GM23248 (cell line): ENCODE measurements at regions not wholly inside any gene's neighbourhood (a gene's known extent, or its start where the extent isn't known, plus 50 kb on each side); places are given as distances from the start of the nearest gene placed in this dataset.

Source experiments
- DNase-seq: peaks from one replicate; pipeline ENCODE4 v3.0.0-alpha.2; 2015
- H2AFZ ChIP-seq: fragments of 200-600 bp; sonication (generic); 2 replicates; pipeline ENCODE4 v1.6.1; 2016; ENCODE audit warnings: antibody characterized with exemption
- H3F3A ChIP-seq: fragments of 200-600 bp; sonication (generic); 2 replicates; pipeline ENCODE4 v1.6.1; 2016; ENCODE audit warnings: mild to moderate bottlenecking, antibody characterized with exemption, mixed run types; ENCODE audit not compliant: insufficient read depth
- H3K27ac ChIP-seq: fragments of 200-600 bp; sonication (generic); 2 replicates; pipeline ENCODE4 v1.5.1; 2016; ENCODE audit warnings: mild to moderate bottlenecking
- H3K27me3 ChIP-seq: fragments of 200-600 bp; sonication (generic); replicated peaks from 2 replicates; pipeline ENCODE4 v1.6.1; 2016; ENCODE audit warnings: mild to moderate bottlenecking; ENCODE audit not compliant: insufficient read depth
- H3K36me3 ChIP-seq: fragments of 200-600 bp; sonication (generic); 2 replicates; pipeline ENCODE4 v1.6.1; 2016; ENCODE audit warnings: low read depth, mild to moderate bottlenecking
- H3K4me1 ChIP-seq: fragments of 200-600 bp; sonication (generic); 2 replicates; pipeline ENCODE4 v1.6.1; 2016; ENCODE audit warnings: mild to moderate bottlenecking; ENCODE audit not compliant: insufficient read depth
- H3K4me2 ChIP-seq: fragments of 200-600 bp; sonication (generic); one replicate; pipeline ENCODE4 v1.6.1; 2016; ENCODE audit warnings: mild to moderate bottlenecking; ENCODE audit not compliant: unreplicated experiment
- H3K4me3 ChIP-seq: fragments of 200-600 bp; sonication (generic); 2 replicates; pipeline ENCODE4 v1.5.1; 2016; ENCODE audit warnings: mild to moderate bottlenecking
- H3K79me2 ChIP-seq: fragments of 200-600 bp; sonication (generic); 2 replicates; pipeline ENCODE4 v1.6.1; 2016; ENCODE audit warnings: mild to moderate bottlenecking; ENCODE audit not compliant: insufficient read depth
- H3K9ac ChIP-seq: fragments of 200-600 bp; sonication (generic); 2 replicates; pipeline ENCODE4 v1.6.1; 2016; ENCODE audit warnings: mild to moderate bottlenecking
- H3K9me2 ChIP-seq: fragments of 200-600 bp; sonication (generic); 2 replicates; pipeline ENCODE4 v1.6.1; 2016; ENCODE audit warnings: mixed run types, mild to moderate bottlenecking, moderate library complexity; ENCODE audit not compliant: insufficient read depth
- H3K9me3 ChIP-seq: fragments of 200-600 bp; sonication (generic); one replicate; pipeline ENCODE4 v1.6.1; 2017; ENCODE audit warnings: low read depth
- H4K20me1 ChIP-seq: fragments of 200-600 bp; sonication (generic); 2 replicates; pipeline ENCODE4 v1.6.0; 2016; ENCODE audit not compliant: insufficient read depth
- EZH2 ChIP-seq: fragments of 200-600 bp; sonication (generic); IDR thresholded peaks from 2 replicates; pipeline ENCODE4 v1.6.1; 2018; ENCODE audit warnings: antibody characterized with exemption, mild to moderate bottlenecking; ENCODE audit not compliant: insufficient read depth, poor library complexity, severe bottlenecking
- EZH2phosphoT487 ChIP-seq: fragments of 200-600 bp; sonication (generic); IDR thresholded peaks from 2 replicates; pipeline ENCODE4 v1.6.1; 2018; ENCODE audit warnings: antibody characterized with exemption, moderate library complexity, mild to moderate bottlenecking, low read depth; ENCODE audit not compliant: insufficient read depth
- WGBS, 2 experiments: methylation state at CpG; one replicate each; pipeline ENCODE4 v1.1.6; 2015 to 2017; ENCODE audit warnings: low lambda C conversion rate in 2 of 2, low coverage in 1 of 2; ENCODE audit errors: missing lambda C conversion rate in 2 of 2; 5-methylcytosine and 5-hydroxymethylcytosine counted together
- in situ Hi-C: fragments of 300-500 bp; cut with MboI; formaldehyde crosslinking; loops from 2 replicates; pipeline ENCODE4 v1.15.0; 2020

- Histone ChIP-seq H3K9me3 (no peaks in the 10 kb centered on the region), H3K27ac (peak overlapping the region; percentile 34), H3K4me1 (peaks cover 27% of the 10 kb centered on the region), H2AFZ (peak overlapping the region; percentile 12; the same call in 1 of the 2 replicates), H3K27me3 (no peaks in the 10 kb centered on the region), H4K20me1 (no peaks in the 10 kb centered on the region), H3K36me3 (no peaks in the 10 kb centered on the region), H3K9me2 (no peaks in the 10 kb centered on the region), H3K79me2 (no peaks in the 10 kb centered on the region), H3F3A (peaks cover 27% of the 10 kb centered on the region), H3K9ac (no peak overlapping the region), H3K4me3 (no peak overlapping the region), H3K4me2 (peak overlapping the region; percentile 21)
- peak; percentile 77 for DNase-seq
- in situ Hi-C loops = no loop called here
- 8 to 9% methylated on average over 1 of the region's 1 CpG for WGBS, 2 experiments
- no peak for TF ChIP-seq EZH2phosphoT487
- TF ChIP-seq EZH2 = no peak
Measured at GRCh38 chr5:72633649-72634048, 126.4 kb upstream of the ZNF366 start.

DNA sequence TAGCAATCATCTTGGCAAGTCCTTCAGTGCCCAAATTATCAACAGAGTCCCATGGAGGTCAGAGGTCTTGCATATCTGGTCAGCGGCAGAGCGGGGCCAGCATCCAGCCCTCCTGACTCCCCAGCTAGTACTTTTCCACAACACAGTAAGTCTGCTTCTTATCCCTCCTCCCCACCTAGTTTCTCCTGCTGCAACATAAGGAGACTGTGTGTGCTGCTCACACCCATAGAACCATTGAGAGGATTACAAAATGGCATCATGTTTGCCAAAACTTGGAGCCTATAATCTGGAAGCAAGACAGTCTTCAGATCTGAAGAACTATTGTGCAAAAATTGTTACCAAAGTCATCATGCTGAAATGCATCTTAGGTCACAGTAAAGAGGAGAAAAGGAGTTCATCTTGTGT lies 125.8 kb upstream of the ZNF366 start:
- Histone ChIP-seq H4K20me1 (no peaks in the 10 kb centered on the region), H3K4me1 (peaks cover 27% of the 10 kb centered on the region), H3F3A (peaks cover 27% of the 10 kb centered on the region), H3K27ac (peak overlapping the region; percentile 34), H3K9me2 (no peaks in the 10 kb centered on the region), H3K4me2 (peak overlapping the region; percentile 5), H3K27me3 (no peaks in the 10 kb centered on the region), H3K9me3 (no peaks in the 10 kb centered on the region), H3K4me3 (no peak overlapping the region), H3K36me3 (no peaks in the 10 kb centered on the region), H2AFZ (peak overlapping the region; percentile 49; the same call in 1 of the 2 replicates), H3K79me2 (no peaks in the 10 kb centered on the region), H3K9ac (no peak overlapping the region)
- in situ Hi-C loops = no loop called here
- WGBS, 2 experiments = 24 to 35% methylated on average over 2 of the region's 2 CpGs
- no peak for TF ChIP-seq EZH2
- TF ChIP-seq EZH2phosphoT487 = no peak
- peak; percentile 51 for DNase-seq

DNA sequence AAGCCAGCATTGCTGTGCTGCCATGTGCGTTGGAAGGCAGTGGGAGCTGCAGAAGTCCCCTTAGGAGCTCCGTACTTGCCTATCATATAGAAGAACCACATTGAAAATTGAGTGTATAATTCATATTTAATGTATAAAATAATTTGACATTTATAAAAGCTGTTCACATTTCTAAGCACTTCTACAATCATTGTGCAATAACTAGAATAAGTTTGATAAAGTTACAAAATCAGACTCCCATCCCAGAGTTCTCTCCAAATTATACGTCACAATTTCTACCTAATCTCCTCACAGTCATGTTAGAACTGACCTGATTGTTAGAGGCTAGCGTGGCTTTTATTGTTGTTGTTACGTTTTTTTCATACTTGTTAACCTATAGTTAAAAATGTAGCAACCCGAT lies 123.5 kb upstream of the ZNF366 start:
- Histone ChIP-seq H3K9me2 (no peaks in the 10 kb centered on the region), H2AFZ (no peak overlapping the region), H3K36me3 (no peaks in the 10 kb centered on the region), H3K79me2 (no peaks in the 10 kb centered on the region), H3K4me1 (peaks cover 27% of the 10 kb centered on the region), H3K27ac (no peak overlapping the region), H3K27me3 (no peaks in the 10 kb centered on the region), H3K9me3 (no peaks in the 10 kb centered on the region), H3K4me3 (no peak overlapping the region), H3K4me2 (no peak overlapping the region), H4K20me1 (no peaks in the 10 kb centered on the region), H3F3A (peaks cover 27% of the 10 kb centered on the region), H3K9ac (no peak overlapping the region)
- in situ Hi-C loops = no loop called here
- WGBS, 2 experiments = 90 to 94% methylated on average over 6 of the region's 6 CpGs
- no peak for TF ChIP-seq EZH2
- no peak for TF ChIP-seq EZH2phosphoT487
- no peak for DNase-seq

GRCh38 chr5:72630081-72630480 lies 122.9 kb upstream of the ZNF366 start:
- Histone ChIP-seq H3F3A (peaks cover 30% of the 10 kb centered on the region), H3K4me1 (peaks cover 33% of the 10 kb centered on the region), H3K9me3 (no peaks in the 10 kb centered on the region), H3K9me2 (no peaks in the 10 kb centered on the region), H3K9ac (no peak overlapping the region), H2AFZ (no peak overlapping the region), H3K27ac (no peak overlapping the region), H3K36me3 (no peaks in the 10 kb centered on the region), H3K4me3 (no peak overlapping the region), H3K4me2 (no peak overlapping the region), H4K20me1 (no peaks in the 10 kb centered on the region), H3K27me3 (no peaks in the 10 kb centered on the region), H3K79me2 (no peaks in the 10 kb centered on the region)
- no peak for DNase-seq
- TF ChIP-seq EZH2phosphoT487 (no peak), EZH2 (no peak)
- in situ Hi-C loops = no loop called here
- WGBS, 2 experiments = 83 to 97% methylated on average over 2 of the region's 2 CpGs

GRCh38 chr5:72628771-72629371 lies 121.7 kb upstream of the ZNF366 start:
- H3K79me2 ChIP-seq = no peaks in the 10 kb centered on the region
- H3K9me3 ChIP-seq = no peaks in the 10 kb centered on the region
- in situ Hi-C loops = no loop called here
- peaks cover 34% of the 10 kb centered on the region for H3K4me1 ChIP-seq
- H3K4me3 ChIP-seq = no peak overlapping the region
- H3K27ac ChIP-seq = no peak overlapping the region
- H3F3A ChIP-seq = peaks cover 32% of the 10 kb centered on the region
- no peaks in the 10 kb centered on the region for H3K9me2 ChIP-seq
- no peaks in the 10 kb centered on the region for H3K36me3 ChIP-seq
- H4K20me1 ChIP-seq = no peaks in the 10 kb centered on the region
- DNase-seq = no peak
- no peaks in the 10 kb centered on the region for H3K27me3 ChIP-seq
- WGBS, 2 experiments = 80 to 91% methylated on average over 2 of the region's 2 CpGs
- TF ChIP-seq EZH2 (no peak), EZH2phosphoT487 (no peak)
- H3K9ac ChIP-seq = no peak overlapping the region
- no peak overlapping the region for H3K4me2 ChIP-seq
- no peak overlapping the region for H2AFZ ChIP-seq
